Astrocyte (in vitro differentiated cells and primary cell): ENCODE measurements at regions not wholly inside any gene's neighbourhood (a gene's known extent, or its start where the extent isn't known, plus 50 kb on each side); places are given as distances from the start of the nearest gene placed in this dataset.

Experiments
- EZH2 ChIP-seq: IDR thresholded peaks from 2 replicates; pipeline ENCODE4 v1.6.1; 2012; ENCODE audit warnings: mild to moderate bottlenecking, low read length, inconsistent platforms; ENCODE audit not compliant: insufficient read depth
- TF ChIP-seq, protein P1 (sequence below): IDR thresholded peaks from 2 replicates; pipeline ENCODE4 v1.5.1; 2011; ENCODE audit warnings: low read depth, mild to moderate bottlenecking, inconsistent platforms, low read length, moderate library complexity; ENCODE audit not compliant: insufficient read depth

DNA sequence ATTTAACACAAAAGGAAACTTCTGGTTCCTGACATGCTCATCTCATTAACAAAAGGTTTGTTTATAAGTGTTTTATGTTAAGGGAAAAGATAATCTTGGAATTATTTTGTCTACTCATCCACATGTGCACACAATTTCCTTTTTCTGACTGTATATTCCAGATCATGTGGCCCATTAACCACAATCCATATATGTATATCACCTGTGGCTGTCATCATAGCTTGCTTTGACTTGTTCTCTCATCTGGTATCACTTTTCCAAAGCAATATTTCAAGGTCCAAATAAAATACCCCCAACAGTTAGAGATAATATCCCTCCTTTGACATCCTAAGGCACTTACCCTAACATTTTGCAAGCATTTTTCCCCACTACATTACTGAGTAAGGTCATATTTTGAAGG is 856.1 kb downstream of the CDH11 start:
- TF ChIP-seq, protein P1, sequence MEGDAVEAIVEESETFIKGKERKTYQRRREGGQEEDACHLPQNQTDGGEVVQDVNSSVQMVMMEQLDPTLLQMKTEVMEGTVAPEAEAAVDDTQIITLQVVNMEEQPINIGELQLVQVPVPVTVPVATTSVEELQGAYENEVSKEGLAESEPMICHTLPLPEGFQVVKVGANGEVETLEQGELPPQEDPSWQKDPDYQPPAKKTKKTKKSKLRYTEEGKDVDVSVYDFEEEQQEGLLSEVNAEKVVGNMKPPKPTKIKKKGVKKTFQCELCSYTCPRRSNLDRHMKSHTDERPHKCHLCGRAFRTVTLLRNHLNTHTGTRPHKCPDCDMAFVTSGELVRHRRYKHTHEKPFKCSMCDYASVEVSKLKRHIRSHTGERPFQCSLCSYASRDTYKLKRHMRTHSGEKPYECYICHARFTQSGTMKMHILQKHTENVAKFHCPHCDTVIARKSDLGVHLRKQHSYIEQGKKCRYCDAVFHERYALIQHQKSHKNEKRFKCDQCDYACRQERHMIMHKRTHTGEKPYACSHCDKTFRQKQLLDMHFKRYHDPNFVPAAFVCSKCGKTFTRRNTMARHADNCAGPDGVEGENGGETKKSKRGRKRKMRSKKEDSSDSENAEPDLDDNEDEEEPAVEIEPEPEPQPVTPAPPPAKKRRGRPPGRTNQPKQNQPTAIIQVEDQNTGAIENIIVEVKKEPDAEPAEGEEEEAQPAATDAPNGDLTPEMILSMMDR: no peak
- no peak for TF ChIP-seq EZH2
